Activated CD4-positive, alpha-beta T cell treated with anti-CD3 and anti-CD28 coated beads, Interleukin-2, Interleukin-6, amounts not matched to agents 100 ng/mL and 50 ng/mL, durations not matched to agents 16 hours and 8 hours (primary cell): ENCODE measurements at regions not wholly inside any gene's neighbourhood (a gene's known extent, or its start where the extent isn't known, plus 50 kb on each side); places are given as distances from the start of the nearest gene placed in this dataset.

Source experiments
- DNase-seq: peaks from one replicate; pipeline ENCODE4 v3.0.0-alpha.2; 2020

DNA sequence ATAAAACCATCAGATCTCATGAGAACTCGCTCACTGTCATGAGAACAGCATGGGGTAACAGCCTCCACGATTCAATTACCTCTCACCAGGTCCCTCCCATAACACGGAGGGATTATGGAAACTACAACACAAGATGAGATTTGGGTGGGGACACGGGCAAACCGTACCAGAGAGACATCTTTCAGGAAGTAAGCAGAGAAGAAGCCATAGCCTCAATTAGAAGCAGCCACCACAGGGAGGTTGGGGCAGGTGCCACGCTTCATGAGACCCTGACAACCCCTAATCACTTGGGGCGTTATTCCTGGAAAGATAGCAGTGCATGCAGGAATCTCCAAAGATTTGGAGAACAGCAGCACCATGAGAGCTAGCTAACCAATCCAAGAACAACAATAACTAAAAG is 52.9 kb upstream of the SIRPG start:
- no peak for DNase-seq

DNA sequence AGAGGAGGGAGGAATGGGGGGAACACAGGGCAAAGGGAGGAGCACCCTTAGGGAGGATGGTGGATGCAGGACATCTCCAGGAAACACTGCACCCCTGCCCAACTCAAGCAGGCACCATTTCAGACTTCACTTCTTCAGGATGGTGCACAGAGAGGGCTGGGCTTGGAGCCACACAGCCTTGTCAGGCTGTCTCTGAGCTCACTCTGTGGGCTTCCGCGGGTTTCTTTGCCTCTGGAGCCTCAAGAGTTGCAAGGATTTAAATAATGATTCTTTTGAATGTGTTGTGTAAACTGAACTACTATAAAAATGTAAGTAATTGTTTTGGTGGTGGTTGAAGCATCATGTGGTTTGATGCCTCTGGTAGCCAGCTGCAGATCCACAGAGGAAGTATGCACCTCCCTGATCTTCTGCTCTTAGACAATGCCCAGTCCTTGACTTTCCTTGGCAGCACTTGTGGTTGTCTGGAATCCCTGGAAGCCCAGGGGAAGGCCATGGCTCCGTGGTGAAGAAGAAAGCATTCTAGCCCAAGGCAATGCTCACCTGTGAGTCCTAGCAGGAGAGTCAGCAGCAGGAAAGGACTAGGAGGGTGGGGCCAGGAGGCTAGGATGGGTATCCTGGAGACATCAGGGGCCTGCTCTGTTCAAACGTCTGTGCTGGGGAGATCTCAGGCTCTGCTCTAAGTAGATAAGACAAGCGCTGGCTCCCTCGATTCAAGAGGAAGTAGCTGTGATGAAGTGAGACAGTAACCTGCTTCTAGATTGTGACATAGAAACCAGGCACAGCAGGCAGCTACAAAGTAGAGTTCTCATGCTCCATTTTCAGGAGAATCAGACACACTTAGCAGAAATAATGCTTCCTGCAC is 50.2 kb upstream of the SIRPG start:
- DNase-seq = no peak
